H1 (cell line): ENCODE measurements at regions not wholly inside any gene's neighbourhood (a gene's known extent, or its start where the extent isn't known, plus 50 kb on each side); places are given as distances from the start of the nearest gene placed in this dataset.
A peak's percentile ranks its signal among the peaks of the same experiment; 100 is the strongest.

Experiments
- CTCF ChIA-PET: fragments of 300-600 bp; sonication (Branson Sonifier 250); formaldehyde crosslinking; loops from one replicate; lab custom pipeline; 2021; ENCODE audit not compliant: partially characterized antibody; lab: Charles Lee
- POLR2A ChIA-PET: fragments of 300-600 bp; sonication (Branson Sonifier 250); formaldehyde crosslinking; loops from one replicate; lab custom pipeline; 2021; ENCODE audit warnings: inconsistent platforms; ENCODE audit not compliant: partially characterized antibody; lab: Charles Lee
- DNase-seq, 2 experiments: peaks; one replicate each; pipeline versions ENCODE4 v3.0.0 to v3.0.0-alpha.2; 2010 to 2022; ENCODE audit warnings: low spot score in 2 of 2, low read depth in 1 of 2, mixed read lengths in 1 of 2
- FAIRE-seq: peaks from 2 replicates; lab custom pipeline; 2011; peaks lifted over from hg19 to GRCh38; lab: Jason Lieb, UNC
- H2AFZ ChIP-seq: 2 replicates; pipeline ENCODE4 v1.8.1; 2012; ENCODE audit warnings: low read length, inconsistent platforms
- H2AK5ac ChIP-seq: 2 replicates; pipeline ENCODE4 v1.6.1; 2013; ENCODE audit warnings: low read depth, low read length
- H2BK120ac ChIP-seq: replicated peaks from 2 replicates; pipeline ENCODE3; 2013; ENCODE audit warnings: low read depth, low read length, inconsistent platforms
- H2BK12ac ChIP-seq: 2 replicates; pipeline ENCODE4 v1.6.1; 2013; ENCODE audit warnings: low read depth, low read length
- H2BK15ac ChIP-seq: 2 replicates; pipeline ENCODE4 v1.6.1; 2013; ENCODE audit warnings: low read length
- H2BK20ac ChIP-seq: 2 replicates; pipeline ENCODE4 v1.6.1; 2013; ENCODE audit warnings: low read length
- H2BK5ac ChIP-seq: 2 replicates; pipeline ENCODE4 v1.6.1; 2013; ENCODE audit warnings: low read depth, low read length
- H3K14ac ChIP-seq: 2 replicates; pipeline ENCODE4 v1.6.1; 2013; ENCODE audit warnings: inconsistent platforms; ENCODE audit not compliant: insufficient read length
- H3K18ac ChIP-seq: 2 replicates; pipeline ENCODE4 v1.6.1; 2013; ENCODE audit warnings: low read length; ENCODE audit errors: extremely low read depth
- H3K23ac ChIP-seq: 2 replicates; pipeline ENCODE4 v1.6.1; 2013; ENCODE audit warnings: inconsistent platforms; ENCODE audit not compliant: insufficient read length
- H3K23me2 ChIP-seq: 2 replicates; pipeline ENCODE4 v1.6.1; 2013; ENCODE audit warnings: low read depth, low read length
- H3K27ac ChIP-seq: 2 replicates; pipeline ENCODE4 v1.6.1; 2011; ENCODE audit warnings: low read depth, low read length, inconsistent platforms
- H3K27me3 ChIP-seq, 4 experiments: replicated peaks in 1 of 4; 1 replicate in 1 of 4; 2 replicates in 3 of 4; pipeline versions ENCODE4 v1.6.1 to v1.8.1; 2011 to 2013; ENCODE audit warnings: low read length in 3 of 4, mild to moderate bottlenecking in 3 of 4, inconsistent platforms in 2 of 4, mixed read lengths in 2 of 4, moderate library complexity in 1 of 4; ENCODE audit not compliant: control insufficient read depth in 3 of 4, insufficient read depth in 3 of 4; ENCODE audit errors: extremely low read depth in 1 of 4
- H3K36me3 ChIP-seq, 4 experiments: 2 replicates each; pipeline versions ENCODE4 v1.6.1 to v1.8.1; 2011 to 2013; ENCODE audit warnings: mild to moderate bottlenecking in 4 of 4, low read length in 3 of 4, moderate library complexity in 2 of 4, control low read depth in 1 of 4, inconsistent platforms in 1 of 4; ENCODE audit not compliant: insufficient read depth in 4 of 4, control insufficient read depth in 2 of 4
- H3K4ac ChIP-seq: replicated peaks from 2 replicates; pipeline ENCODE3; 2013; ENCODE audit warnings: low read length, low read depth, mixed read lengths, inconsistent platforms; ENCODE audit not compliant: insufficient read length
- H3K4me1 ChIP-seq, 4 experiments: replicated peaks in 1 of 4; 1 replicate in 1 of 4; 2 replicates in 3 of 4; pipeline versions ENCODE4 v1.6.1 to v1.8.1; 2011 to 2013; ENCODE audit warnings: low read length in 3 of 4, inconsistent platforms in 2 of 4, mixed read lengths in 1 of 4; ENCODE audit not compliant: insufficient read depth in 4 of 4, control insufficient read depth in 3 of 4
- H3K4me2 ChIP-seq, 2 experiments: 2 replicates each; pipeline versions ENCODE4 v1.6.1 to v1.8.1; 2011 to 2013; ENCODE audit warnings: low read depth in 2 of 2, low read length in 2 of 2, control low read depth in 1 of 2, inconsistent platforms in 1 of 2, mild to moderate bottlenecking in 1 of 2; ENCODE audit not compliant: insufficient read depth in 1 of 2
- H3K4me3 ChIP-seq, 4 experiments: fragments of 200-600, 300-600 bp in 1 of 4; sonication (generic), shearing (Covaris generic), sonication (Bioruptor Twin) in 1 of 4; 2 replicates each; pipeline versions ENCODE4 v1.5.1 to v1.8.1; 2011 to 2016; ENCODE audit warnings: low read length in 4 of 4, low read depth in 3 of 4, control low read depth in 2 of 4, inconsistent platforms in 2 of 4, mild to moderate bottlenecking in 2 of 4, mixed read lengths in 1 of 4, moderate library complexity in 1 of 4; ENCODE audit not compliant: insufficient read depth in 2 of 4; ENCODE audit errors: extremely low read depth in 1 of 4
- H3K56ac ChIP-seq: replicated peaks from 2 replicates; pipeline ENCODE3; 2013; ENCODE audit warnings: low read depth, mild to moderate bottlenecking, mixed read lengths, low read length, inconsistent platforms; ENCODE audit not compliant: insufficient read length
- H3K79me1 ChIP-seq: 2 replicates; pipeline ENCODE4 v1.6.1; 2013; ENCODE audit warnings: low read depth, low read length, control low read depth
- H3K79me2 ChIP-seq, 2 experiments: 2 replicates each; pipeline versions ENCODE4 v1.6.1 to v1.8.1; 2012 to 2013; ENCODE audit warnings: low read length in 2 of 2, mild to moderate bottlenecking in 2 of 2, inconsistent platforms in 1 of 2; ENCODE audit not compliant: insufficient read depth in 2 of 2, control insufficient read depth in 1 of 2
- H3K9ac ChIP-seq, 4 experiments: replicated peaks in 1 of 4; 1 replicate in 1 of 4; 2 replicates in 3 of 4; pipeline versions ENCODE4 v1.6.1 to v1.8.1; 2011 to 2013; ENCODE audit warnings: low read depth in 3 of 4, low read length in 3 of 4, control low read depth in 2 of 4, mild to moderate bottlenecking in 2 of 4, moderate library complexity in 2 of 4, inconsistent platforms in 1 of 4; ENCODE audit errors: extremely low read depth in 1 of 4
- H3K9me3 ChIP-seq, 2 experiments: 2 replicates each; pipeline versions ENCODE4 v1.6.1 to v1.8.1; 2012 to 2013; ENCODE audit warnings: mild to moderate bottlenecking in 2 of 2, moderate library complexity in 2 of 2, control low read depth in 1 of 2, inconsistent platforms in 1 of 2, low read depth in 1 of 2, low read length in 1 of 2, mixed read lengths in 1 of 2; ENCODE audit not compliant: insufficient read depth in 2 of 2
- H4K20me1 ChIP-seq, 2 experiments: replicated peaks in 1 of 2; 2 replicates each; pipeline versions ENCODE3 to v1.8.1; 2011 to 2013; ENCODE audit warnings: inconsistent platforms in 2 of 2, low read length in 2 of 2, mild to moderate bottlenecking in 1 of 2; ENCODE audit not compliant: insufficient read depth in 2 of 2, control insufficient read depth in 1 of 2
- H4K5ac ChIP-seq: 2 replicates; pipeline ENCODE4 v1.6.1; 2013; ENCODE audit warnings: low read length, low read depth, mixed read lengths, inconsistent platforms; ENCODE audit not compliant: insufficient read length
- H4K8ac ChIP-seq: 2 replicates; pipeline ENCODE4 v1.8.0; 2013; ENCODE audit warnings: mild to moderate bottlenecking, moderate library complexity, low read length, inconsistent platforms; ENCODE audit not compliant: insufficient read depth; ENCODE audit errors: extremely low read depth
- H4K91ac ChIP-seq: replicated peaks from 2 replicates; pipeline ENCODE3; 2013; ENCODE audit warnings: low read length, mixed read lengths, inconsistent platforms; ENCODE audit not compliant: insufficient read length
- BRCA1 ChIP-seq: IDR thresholded peaks from 2 replicates; pipeline ENCODE4 v1.6.1; 2012; ENCODE audit warnings: low read depth, low read length, improper control_type of control experiment
- NANOG ChIP-seq: IDR thresholded peaks from 2 replicates; pipeline ENCODE4 v1.6.1; 2011; ENCODE audit warnings: low read length, low read depth, mild to moderate bottlenecking, inconsistent platforms; ENCODE audit not compliant: insufficient read depth, poor library complexity, severe bottlenecking
- SIRT6 ChIP-seq: IDR thresholded peaks from one replicate; pipeline ENCODE4 v1.7.1; 2012; ENCODE audit warnings: low read length, inconsistent platforms
- SP1 ChIP-seq: IDR thresholded peaks from 2 replicates; pipeline ENCODE4 v1.6.1; 2011; ENCODE audit warnings: low read depth, low read length
- TEAD4 ChIP-seq: IDR thresholded peaks from 2 replicates; pipeline ENCODE4 v1.6.1; 2012; ENCODE audit warnings: low read depth, low read length, inconsistent platforms, mixed read lengths

DNA sequence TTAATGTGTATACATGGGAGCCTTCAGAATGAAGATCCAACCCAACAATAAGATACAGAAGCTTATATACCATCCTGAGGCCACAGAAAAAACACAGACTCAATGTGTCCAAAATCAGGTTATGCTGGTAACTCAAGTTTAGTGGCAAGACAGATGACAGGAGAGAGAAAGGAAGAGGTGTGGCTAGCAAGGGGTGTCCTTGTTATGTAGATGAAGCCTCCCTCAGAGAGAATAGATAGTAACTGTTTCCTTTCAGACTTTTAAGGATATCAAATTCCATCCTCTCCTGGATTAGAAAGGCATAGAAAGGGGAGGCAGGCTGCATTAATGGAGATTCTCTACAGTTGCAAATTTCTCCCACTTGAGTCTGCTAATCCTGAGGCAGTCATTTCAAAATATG lies 447.4 kb downstream of the GABRB3 start:
- Histone ChIP-seq H3K23me2 (no peaks in the 10 kb centered on the region; the same call in 1 of the 2 replicates), H3K14ac (no peak overlapping the region), H2BK20ac (no peak overlapping the region), H4K20me1 (no peaks in the 10 kb centered on the region), H3K79me2 (no peaks in the 10 kb centered on the region), H4K5ac (no peak overlapping the region), H2BK5ac (peak overlapping the region; percentile 98; the same call in 1 of the 2 replicates), H3K4me3 (peak overlapping the region in 1 of 4 experiments; percentile 39; a peak in 1 of 8 replicates), H2BK15ac (no peak overlapping the region), H3K4me1 (peaks cover 0 to 4% (median 2%) of the 10 kb centered on the region in 4 experiments; a peak in 5 of 7 replicates), H3K56ac (no peak overlapping the region), H2AFZ (no peak overlapping the region), H3K27ac (0 out of 2 replicates have a peak overlapping the region, but pooled peaks have one; percentile 43), H3K79me1 (no peaks in the 10 kb centered on the region), H4K91ac (no peak overlapping the region), H3K27me3 (no peaks in the 10 kb centered on the region), H3K23ac (no peak overlapping the region), H2AK5ac (no peak overlapping the region), H4K8ac (no peak overlapping the region), H3K4ac (no peak overlapping the region), H3K36me3 (peaks cover 0 to 7% (median 0%) of the 10 kb centered on the region in 4 experiments; a peak in 1 of 8 replicates), H2BK120ac (no peak overlapping the region), H3K9me3 (0 out of 4 replicates have a peak, but pooled peaks cover 0 to 4% of the 10 kb centered on the region in 2 experiments), H3K4me2 (peak overlapping the region in 1 of 2 experiments; percentile 52; a peak in 3 of 4 replicates), H3K18ac (peak overlapping the region; percentile 72; the same call in 1 of the 2 replicates), H3K9ac (no peak overlapping the region), H2BK12ac (0 out of 2 replicates have a peak overlapping the region, but pooled peaks have one; percentile 87)
- FAIRE-seq (peak; percentile 70), DNase-seq (peak in 1 of 2 experiments; percentile 15)
- TF ChIP-seq BRCA1 (no peak), SIRT6 (no peak), TEAD4 (peak; percentile 30; the same call in 1 of the 2 replicates), NANOG (peak; percentile 25), SP1 (peak; percentile 75; the same call in 1 of the 2 replicates)
- POLR2A ChIA-PET, result interaction anchor here (0.6 kb wide), 1 partner anchor 36 kb away, joined by 3 read pairs; no protein-coding TSS in a partner anchor
- CTCF ChIA-PET, result interaction anchor here (1.3 kb wide), 2 partner anchors 47 to 83 kb away, joined by 3 read pairs; no protein-coding TSS in a partner anchor
